Testis (tissue), 2 donors: ENCODE measurements at regions not wholly inside any gene's neighbourhood (a gene's known extent, or its start where the extent isn't known, plus 50 kb on each side); places are given as distances from the start of the nearest gene placed in this dataset.
"Not testable (repeated sequence)": the region's sequence is repeated elsewhere in the genome, so short reads cannot be mapped to it uniquely, and the experiment has no call there.

Experiments
- DNase-seq: peaks from one replicate; pipeline ENCODE4 v3.0.0-alpha.2; 2019
- H3K27ac ChIP-seq, 2 donors: fragments of 200-600 bp; sonication (generic); one replicate each; pipeline ENCODE4 v1.5.1; 2019
- H3K27me3 ChIP-seq: fragments of 200-600 bp; sonication (generic); one replicate; pipeline ENCODE4 v1.5.1; 2019
- H3K36me3 ChIP-seq: fragments of 200-600 bp; sonication (generic); one replicate; pipeline ENCODE4 v1.5.1; 2017; ENCODE audit warnings: low read depth; ENCODE audit errors: missing control alignments
- H3K4me1 ChIP-seq: fragments of 200-600 bp; sonication (generic); one replicate; pipeline ENCODE4 v1.5.1; 2019
- H3K4me3 ChIP-seq, 2 donors: fragments of 200-600 bp; sonication (generic); one replicate each; pipeline ENCODE4 v1.5.1; 2017 to 2019
- H3K9me3 ChIP-seq: fragments of 200-600 bp; sonication (generic); one replicate; pipeline ENCODE4 v1.5.1; 2017
- POLR2A ChIP-seq: fragments of 450-650 bp; IDR thresholded peaks from one replicate; pipeline ENCODE4 v1.6.1; 2017; ENCODE audit warnings: antibody characterized with exemption, mild to moderate bottlenecking, moderate library complexity
- WGBS, 2 donors: methylation state at CpG; one replicate each; pipeline ENCODE4 v1.1.5; 2018; 5-methylcytosine and 5-hydroxymethylcytosine counted together
- intact Hi-C: fragments of 100-400 bp; cut with DNase I; formaldehyde crosslinking; loops from one replicate; pipeline ENCODE4 v1.15.1; 2023; ENCODE audit warnings: low total_unique reads
- TF ChIP-seq, protein P1 (sequence below), 3 experiments: fragments of 450-650 bp in 2 of 3; fragments of 200-600 bp in 1 of 3; sonication (generic) in 1 of 3; IDR thresholded peaks; one replicate each; pipeline ENCODE4 v1.5.1; 2016 to 2019; ENCODE audit warnings: antibody characterized with exemption in 3 of 3, mild to moderate bottlenecking in 2 of 3, moderate library complexity in 1 of 3

DNA sequence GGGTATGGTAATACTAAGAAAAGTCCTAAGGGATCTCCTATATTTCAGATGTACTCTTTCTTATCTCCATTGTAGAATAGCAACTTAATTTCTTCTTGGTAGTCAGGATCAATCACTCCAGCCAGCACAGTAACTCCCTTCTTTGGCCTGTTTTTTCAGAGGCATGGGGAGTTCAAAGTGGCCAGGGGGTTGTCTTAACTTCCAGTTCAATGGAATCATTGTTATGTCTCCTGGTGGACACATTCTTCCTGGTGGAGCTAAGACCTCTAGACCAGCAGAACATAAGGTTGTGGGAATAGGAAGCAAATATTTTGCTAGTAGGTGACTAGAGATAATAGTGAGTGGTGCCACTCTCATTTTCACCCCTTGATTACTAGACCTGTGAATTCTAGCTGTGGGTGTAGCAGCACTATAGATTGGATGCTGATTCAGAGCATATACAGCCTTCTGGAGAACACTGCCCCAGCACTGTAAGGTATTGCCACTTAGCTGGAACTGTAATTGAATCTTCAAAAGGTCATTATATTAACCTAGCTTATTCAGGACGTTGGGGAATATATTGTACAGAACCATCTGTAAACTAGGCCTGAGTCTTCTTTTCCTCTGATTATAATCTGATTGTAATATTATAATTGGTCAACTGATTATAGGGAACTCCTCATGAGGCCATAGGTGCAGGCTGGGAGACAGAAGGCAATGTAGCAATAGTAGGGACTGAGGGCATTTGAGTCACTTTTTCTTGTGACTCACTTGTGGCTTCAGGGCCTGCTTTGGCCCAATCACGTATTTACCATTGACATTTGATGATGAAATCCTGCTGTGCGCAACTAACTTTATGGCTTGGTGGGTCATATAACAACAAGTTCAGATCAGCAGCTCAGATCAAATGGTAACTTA, 60.2 kb upstream of the ATP2B1 start:
- intact Hi-C loops = no loop called here
- Histone ChIP-seq H3K9me3 (no peaks in the 10 kb centered on the region), H3K27ac (no peak overlapping the region), H3K4me1 (no peaks in the 10 kb centered on the region), H3K4me3 (no peak overlapping the region), H3K36me3 (no peaks in the 10 kb centered on the region), H3K27me3 (no peaks in the 10 kb centered on the region)
- peak; percentile 36 for DNase-seq
- 73 to 80% methylated on average over 3 of the region's 3 CpGs for WGBS, 2 donors
- TF ChIP-seq, protein P1, sequence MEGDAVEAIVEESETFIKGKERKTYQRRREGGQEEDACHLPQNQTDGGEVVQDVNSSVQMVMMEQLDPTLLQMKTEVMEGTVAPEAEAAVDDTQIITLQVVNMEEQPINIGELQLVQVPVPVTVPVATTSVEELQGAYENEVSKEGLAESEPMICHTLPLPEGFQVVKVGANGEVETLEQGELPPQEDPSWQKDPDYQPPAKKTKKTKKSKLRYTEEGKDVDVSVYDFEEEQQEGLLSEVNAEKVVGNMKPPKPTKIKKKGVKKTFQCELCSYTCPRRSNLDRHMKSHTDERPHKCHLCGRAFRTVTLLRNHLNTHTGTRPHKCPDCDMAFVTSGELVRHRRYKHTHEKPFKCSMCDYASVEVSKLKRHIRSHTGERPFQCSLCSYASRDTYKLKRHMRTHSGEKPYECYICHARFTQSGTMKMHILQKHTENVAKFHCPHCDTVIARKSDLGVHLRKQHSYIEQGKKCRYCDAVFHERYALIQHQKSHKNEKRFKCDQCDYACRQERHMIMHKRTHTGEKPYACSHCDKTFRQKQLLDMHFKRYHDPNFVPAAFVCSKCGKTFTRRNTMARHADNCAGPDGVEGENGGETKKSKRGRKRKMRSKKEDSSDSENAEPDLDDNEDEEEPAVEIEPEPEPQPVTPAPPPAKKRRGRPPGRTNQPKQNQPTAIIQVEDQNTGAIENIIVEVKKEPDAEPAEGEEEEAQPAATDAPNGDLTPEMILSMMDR (IDR thresholded peaks at IDR 0.05) = no peak
- no peak for TF ChIP-seq POLR2A

DNA sequence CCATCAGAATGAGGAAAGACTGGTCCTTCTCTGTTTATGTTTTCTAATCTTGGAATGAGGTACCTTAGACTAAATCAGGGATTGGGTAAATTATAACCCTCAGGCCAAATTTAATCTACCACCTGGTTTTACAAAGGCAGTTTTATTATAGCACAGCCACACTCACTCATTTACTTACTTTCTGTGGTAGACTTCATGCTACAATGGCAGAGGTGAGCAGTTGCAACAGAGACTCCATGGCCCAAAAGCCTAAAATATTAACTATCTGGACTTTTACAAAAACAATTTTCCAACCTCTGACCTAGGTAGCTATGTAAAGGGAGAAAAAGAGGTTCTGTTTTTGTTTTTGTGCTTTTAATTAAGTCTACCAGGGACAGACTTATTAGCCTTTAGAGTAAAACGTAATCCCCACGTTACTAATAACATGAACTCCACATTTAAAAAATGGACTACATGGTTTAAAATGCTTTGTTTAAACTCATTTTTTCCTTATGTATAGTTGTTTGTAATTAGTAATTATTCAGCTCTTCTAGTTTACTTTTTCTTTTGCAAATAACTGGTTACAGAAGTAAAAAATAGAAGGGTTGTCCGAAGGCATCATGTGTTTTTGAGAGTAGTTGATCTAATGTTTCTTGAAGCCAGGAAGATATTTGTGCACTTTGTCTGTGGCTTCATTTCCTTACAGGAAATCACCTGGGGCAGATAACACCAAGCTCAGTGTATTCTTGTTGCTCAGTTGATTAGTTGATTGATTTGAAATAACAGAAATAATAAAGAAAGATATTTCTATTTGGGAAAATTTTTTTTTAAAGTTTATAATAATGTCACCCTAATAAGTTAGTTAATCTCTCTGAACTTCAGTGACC, 57.6 kb upstream of the ATP2B1 start:
- TF ChIP-seq, protein P1 (IDR thresholded peaks at IDR 0.05) = no peak
- TF ChIP-seq POLR2A = no peak
- DNase-seq = no peak
- H3K9me3 ChIP-seq = no peaks in the 10 kb centered on the region
- no peaks in the 10 kb centered on the region for H3K36me3 ChIP-seq
- 87 to 92% methylated on average over 3 of the region's 3 CpGs for WGBS, 2 donors
- H3K27ac ChIP-seq = no peak overlapping the region
- H3K27me3 ChIP-seq = no peaks in the 10 kb centered on the region
- intact Hi-C loops = no loop called here
- no peaks in the 10 kb centered on the region for H3K4me1 ChIP-seq
- no peak overlapping the region for H3K4me3 ChIP-seq

DNA sequence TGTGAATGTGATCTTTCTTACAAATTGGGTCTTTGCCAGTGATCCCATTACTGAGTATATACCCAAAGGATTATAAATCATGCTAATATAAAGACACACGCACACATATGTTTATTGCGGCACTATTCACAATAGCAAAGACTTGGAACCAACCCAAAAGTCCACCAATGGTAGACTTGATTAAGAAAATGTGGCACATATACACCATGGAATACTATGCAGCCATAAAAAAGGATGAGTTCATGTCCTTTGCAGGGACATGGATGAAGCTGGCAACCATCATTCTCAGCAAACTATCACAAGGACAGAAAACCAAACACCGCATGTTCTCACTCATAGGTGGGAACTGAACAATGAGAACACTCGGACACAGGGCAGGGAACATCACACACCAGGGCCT, 55.5 kb upstream of the ATP2B1 start:
- intact Hi-C loops, H3K9me3 ChIP-seq, H3K27ac ChIP-seq, DNase-seq, H3K27me3 ChIP-seq, H3K4me1 ChIP-seq, H3K36me3 ChIP-seq, H3K4me3 ChIP-seq: not testable (repeated sequence)
- WGBS, 2 donors = 94 to 98% methylated on average over 4 of the region's 4 CpGs

DNA sequence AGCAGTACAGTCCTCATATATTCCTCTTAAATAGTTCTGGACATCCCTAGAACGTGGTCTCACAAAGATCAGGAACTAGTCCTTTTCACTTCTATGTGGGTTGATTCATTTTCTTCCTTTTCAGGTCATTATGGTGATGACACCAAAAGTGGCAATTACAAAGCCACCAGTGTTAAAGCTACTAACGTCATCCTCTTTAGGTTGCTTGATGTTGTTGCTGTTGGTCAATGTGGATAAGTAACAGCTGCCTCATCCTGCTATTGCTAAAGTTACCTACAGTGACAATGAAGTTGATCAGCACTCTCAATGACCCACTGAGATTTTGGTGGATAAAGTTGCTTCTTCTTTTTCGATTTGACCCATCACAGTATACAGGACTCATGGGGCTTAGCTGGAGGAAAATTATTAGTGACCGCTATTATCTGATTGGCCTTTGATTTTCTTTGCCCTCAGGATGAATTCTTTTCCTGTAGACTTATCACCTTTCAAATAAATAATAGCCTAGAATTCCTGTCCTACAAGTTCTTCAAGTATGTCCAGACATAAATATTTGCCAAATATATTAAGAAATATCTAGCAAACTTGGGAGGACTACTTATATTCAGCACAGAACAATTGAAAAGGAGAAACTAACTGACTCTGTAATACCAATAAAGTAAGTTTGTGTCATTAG, 54.0 kb upstream of the ATP2B1 start:
- Histone ChIP-seq H3K9me3 (no peaks in the 10 kb centered on the region), H3K4me1 (no peaks in the 10 kb centered on the region), H3K27ac (no peak overlapping the region), H3K27me3 (no peaks in the 10 kb centered on the region), H3K36me3 (no peaks in the 10 kb centered on the region), H3K4me3 (no peak overlapping the region)
- no peak for DNase-seq
- 81 to 86% methylated on average over 4 of the region's 4 CpGs for WGBS, 2 donors
- intact Hi-C loops = no loop called here
- TF ChIP-seq POLR2A = no peak
- TF ChIP-seq, protein P1 (IDR thresholded peaks at IDR 0.05) = no peak

GRCh38 chr12:89760783-89761182, 52.1 kb upstream of the ATP2B1 start:
- H3K27me3 ChIP-seq = no peaks in the 10 kb centered on the region
- no peaks in the 10 kb centered on the region for H3K9me3 ChIP-seq
- WGBS, 2 donors = 86 to 87% methylated on average over 2 of the region's 2 CpGs
- TF ChIP-seq, protein P1 (IDR thresholded peaks at IDR 0.05) = no peak
- no peak for TF ChIP-seq POLR2A
- no peak overlapping the region for H3K4me3 ChIP-seq
- intact Hi-C loops = no loop called here
- DNase-seq = no peak
- H3K36me3 ChIP-seq = no peaks in the 10 kb centered on the region
- H3K27ac ChIP-seq = no peak overlapping the region
- H3K4me1 ChIP-seq = no peaks in the 10 kb centered on the region
